K562 (cell line): ENCODE measurements at regions not wholly inside any gene's neighbourhood (a gene's known extent, or its start where the extent isn't known, plus 50 kb on each side); places are given as distances from the start of the nearest gene placed in this dataset.

Experiments used
- CC2D1A ChIP-seq: fragments of 450-650 bp; IDR thresholded peaks from 2 replicates; pipeline ENCODE4 v1.6.1; 2017; ENCODE audit warnings: mild to moderate bottlenecking
- CHAMP1 ChIP-seq: fragments of 450-650 bp; IDR thresholded peaks from 2 replicates; pipeline ENCODE4 v1.6.1; 2016; ENCODE audit warnings: mild to moderate bottlenecking
- DMBX1 ChIP-seq: fragments of 250-450 bp; sonication (Bioruptor Pico); IDR thresholded peaks from 2 replicates; pipeline ENCODE4 v1.8.0; 2022; ENCODE audit warnings: inconsistent platforms, mild to moderate bottlenecking, moderate library complexity, borderline replicate concordance
- EGR1 ChIP-seq: fragments of 450-650 bp; conservative IDR thresholded peaks from 2 replicates; pipeline ENCODE4 v1.6.1; 2017; ENCODE audit warnings: mild to moderate bottlenecking
- HMG20B ChIP-seq: fragments of 250-450 bp; sonication (Bioruptor Pico); IDR thresholded peaks from 2 replicates; pipeline ENCODE4 v1.5.0; 2021; ENCODE audit warnings: mild to moderate bottlenecking
- IRF2 ChIP-seq: sonication (generic); formaldehyde crosslinking; IDR thresholded peaks from 2 replicates; pipeline ENCODE4 v1.8.1; 2022; ENCODE audit warnings: mild to moderate bottlenecking, missing genetic modification reagents
- MAFK ChIP-seq: IDR thresholded peaks from 2 replicates; pipeline ENCODE4 v1.6.1; 2011; ENCODE audit warnings: low read length, improper control_type of control experiment
- NBN ChIP-seq: fragments of 450-650 bp; IDR thresholded peaks from 2 replicates; pipeline ENCODE4 v1.6.1; 2016; ENCODE audit warnings: low read depth, mild to moderate bottlenecking
- PREB ChIP-seq: sonication (generic); formaldehyde crosslinking; IDR thresholded peaks from 2 replicates; pipeline ENCODE4 v1.8.1; 2023; ENCODE audit warnings: mild to moderate bottlenecking, missing genetic modification reagents
- PTBP1 ChIP-seq: fragments of 200-400 bp; formaldehyde crosslinking; IDR thresholded peaks from 2 replicates; pipeline ENCODE4 v1.6.1; 2017; ENCODE audit warnings: low read depth, low read length
- RB1 ChIP-seq: fragments of 450-650 bp; IDR thresholded peaks from 2 replicates; pipeline ENCODE4 v1.6.1; 2017; ENCODE audit warnings: low read depth, mild to moderate bottlenecking
- RUNX1 ChIP-seq: sonication (generic); IDR thresholded peaks from 2 replicates; pipeline ENCODE4 v1.6.1; 2016; ENCODE audit warnings: antibody characterized with exemption, low read depth
- SMAD3 ChIP-seq: fragments of 450-650 bp; formaldehyde crosslinking; conservative IDR thresholded peaks from 2 replicates; pipeline ENCODE4 v1.4.0; 2020; ENCODE audit warnings: mild to moderate bottlenecking
- SP2 ChIP-seq: IDR thresholded peaks from 2 replicates; pipeline ENCODE4 v1.6.1; 2011; ENCODE audit warnings: mild to moderate bottlenecking, low read depth, low read length, moderate library complexity; ENCODE audit not compliant: poor library complexity, severe bottlenecking; ENCODE audit errors: extremely low read depth
- TEAD4 ChIP-seq, 2 experiments: sonication (generic) in 1 of 2; formaldehyde crosslinking in 1 of 2; IDR thresholded peaks; 2 replicates each; pipeline versions ENCODE4 v1.6.1 to v1.8.0; 2012 to 2022; ENCODE audit warnings: borderline replicate concordance in 1 of 2, inconsistent platforms in 1 of 2, low read length in 1 of 2, mild to moderate bottlenecking in 1 of 2, missing genetic modification reagents in 1 of 2
- ZBTB1 ChIP-seq: sonication (generic); formaldehyde crosslinking; IDR thresholded peaks from 2 replicates; pipeline ENCODE4 v1.8.1; 2023; ENCODE audit warnings: missing genetic modification reagents, low read depth, mild to moderate bottlenecking, borderline replicate concordance
- ZFP30 ChIP-seq: fragments of 250-450 bp; sonication (Bioruptor Pico); IDR thresholded peaks from 2 replicates; pipeline ENCODE4 v1.8.0; 2022; ENCODE audit warnings: moderate library complexity, mild to moderate bottlenecking, inconsistent platforms, borderline replicate concordance
- ZNF57 ChIP-seq: fragments of 450-650 bp; formaldehyde crosslinking; IDR thresholded peaks from 2 replicates; pipeline ENCODE4 v1.4.0; 2020; ENCODE audit warnings: mild to moderate bottlenecking, moderate library complexity
- ZNF77 ChIP-seq: fragments of 250-450 bp; sonication (Bioruptor Pico); IDR thresholded peaks from 2 replicates; pipeline ENCODE4 v1.5.0; 2020
- ZNF79 ChIP-seq: fragments of 250-450 bp; sonication (Bioruptor Pico); IDR thresholded peaks from 2 replicates; pipeline ENCODE4 v1.4.0; 2020; ENCODE audit warnings: low read depth, mild to moderate bottlenecking, moderate library complexity
- ZNF830 ChIP-seq: fragments of 250-450 bp; sonication (Bioruptor Pico); IDR thresholded peaks from 2 replicates; pipeline ENCODE4 v1.5.0; 2021; ENCODE audit warnings: mild to moderate bottlenecking
- TF ChIP-seq, protein P1 (sequence below): fragments of 450-650 bp; IDR thresholded peaks from 2 replicates; pipeline ENCODE4 v1.6.1; 2016
- TF ChIP-seq, protein P2 (sequence below): fragments of 450-650 bp; IDR thresholded peaks from 2 replicates; pipeline ENCODE4 v1.7.0; 2016; ENCODE audit warnings: borderline replicate concordance

- TF ChIP-seq CC2D1A (peak; percentile 40; the same call in 1 of the 2 replicates), MAFK (peak; percentile 89), ZBTB1 (CRISPR knock-in tag) (no peak), SP2 (no peak), DMBX1 (CRISPR knock-in tag) (no peak), ZNF77 (CRISPR knock-in tag) (no peak), HMG20B (CRISPR knock-in tag) (no peak), CHAMP1 (peak; percentile 17; the same call in 1 of the 2 replicates), TEAD4 (IDR thresholded peaks at IDR 0.05; ENCODE audit: low read length) (peak; percentile 42; the same call in 1 of the 2 replicates), TEAD4 (CRISPR knock-in tag; IDR thresholded peaks at IDR 0.05; ENCODE audit: borderline replicate concordance) (no peak), RUNX1 (no peak), EGR1 (no peak), NBN (peak; percentile 88), RB1 (no peak), SMAD3 (CRISPR knock-in tag) (no peak), PTBP1 (no peak), ZNF830 (CRISPR knock-in tag) (no peak), ZNF57 (no peak), IRF2 (no peak), PREB (CRISPR knock-in tag) (no peak), ZNF79 (CRISPR knock-in tag) (no peak), ZFP30 (CRISPR knock-in tag) (no peak)
- TF ChIP-seq, protein P1, sequence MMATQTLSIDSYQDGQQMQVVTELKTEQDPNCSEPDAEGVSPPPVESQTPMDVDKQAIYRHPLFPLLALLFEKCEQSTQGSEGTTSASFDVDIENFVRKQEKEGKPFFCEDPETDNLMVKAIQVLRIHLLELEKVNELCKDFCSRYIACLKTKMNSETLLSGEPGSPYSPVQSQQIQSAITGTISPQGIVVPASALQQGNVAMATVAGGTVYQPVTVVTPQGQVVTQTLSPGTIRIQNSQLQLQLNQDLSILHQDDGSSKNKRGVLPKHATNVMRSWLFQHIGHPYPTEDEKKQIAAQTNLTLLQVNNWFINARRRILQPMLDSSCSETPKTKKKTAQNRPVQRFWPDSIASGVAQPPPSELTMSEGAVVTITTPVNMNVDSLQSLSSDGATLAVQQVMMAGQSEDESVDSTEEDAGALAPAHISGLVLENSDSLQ: peak; percentile 39; the same call in 1 of the 2 replicates
- TF ChIP-seq, protein P2, sequence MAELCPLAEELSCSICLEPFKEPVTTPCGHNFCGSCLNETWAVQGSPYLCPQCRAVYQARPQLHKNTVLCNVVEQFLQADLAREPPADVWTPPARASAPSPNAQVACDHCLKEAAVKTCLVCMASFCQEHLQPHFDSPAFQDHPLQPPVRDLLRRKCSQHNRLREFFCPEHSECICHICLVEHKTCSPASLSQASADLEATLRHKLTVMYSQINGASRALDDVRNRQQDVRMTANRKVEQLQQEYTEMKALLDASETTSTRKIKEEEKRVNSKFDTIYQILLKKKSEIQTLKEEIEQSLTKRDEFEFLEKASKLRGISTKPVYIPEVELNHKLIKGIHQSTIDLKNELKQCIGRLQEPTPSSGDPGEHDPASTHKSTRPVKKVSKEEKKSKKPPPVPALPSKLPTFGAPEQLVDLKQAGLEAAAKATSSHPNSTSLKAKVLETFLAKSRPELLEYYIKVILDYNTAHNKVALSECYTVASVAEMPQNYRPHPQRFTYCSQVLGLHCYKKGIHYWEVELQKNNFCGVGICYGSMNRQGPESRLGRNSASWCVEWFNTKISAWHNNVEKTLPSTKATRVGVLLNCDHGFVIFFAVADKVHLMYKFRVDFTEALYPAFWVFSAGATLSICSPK: no peak
Observed at GRCh38 chr18:34978953-34979608, 62.1 kb upstream of the MAPRE2 start (continued).
